ENCODE measurements at regions not wholly inside any gene's neighbourhood (a gene's known extent, or its start where the extent isn't known, plus 50 kb on each side); places are given as distances from the start of the nearest gene placed in this dataset.

GRCh38 chr2:226057914-226058313 lies 658.4 kb downstream of the NYAP2 start:
- TF ChIP-seq CTCF (IDR thresholded peaks at IDR 0.05) (no peak), POLR2A (IDR thresholded peaks at IDR 0.05) (no peak)
